Endometrial microvascular endothelial cells (primary cell): ENCODE measurements at regions not wholly inside any gene's neighbourhood (a gene's known extent, or its start where the extent isn't known, plus 50 kb on each side); places are given as distances from the start of the nearest gene placed in this dataset.
"Not testable (repeated sequence)": the region's sequence is repeated elsewhere in the genome, so short reads cannot be mapped to it uniquely, and the experiment has no call there.

Source experiments
- in situ Hi-C: cut with HindIII; loops from 2 replicates; pipeline ENCODE4 v1.10.0; 2017; ENCODE audit warnings: low sequenced_read_pairs, low pct_unique_long_range_greater_than_20kb; ENCODE audit errors: inconsistent ontology term

GRCh38 chr1:201731142-201731541 is 97.8 kb upstream of the IPO9 start:
- in situ Hi-C loops, result no loop called here

DNA sequence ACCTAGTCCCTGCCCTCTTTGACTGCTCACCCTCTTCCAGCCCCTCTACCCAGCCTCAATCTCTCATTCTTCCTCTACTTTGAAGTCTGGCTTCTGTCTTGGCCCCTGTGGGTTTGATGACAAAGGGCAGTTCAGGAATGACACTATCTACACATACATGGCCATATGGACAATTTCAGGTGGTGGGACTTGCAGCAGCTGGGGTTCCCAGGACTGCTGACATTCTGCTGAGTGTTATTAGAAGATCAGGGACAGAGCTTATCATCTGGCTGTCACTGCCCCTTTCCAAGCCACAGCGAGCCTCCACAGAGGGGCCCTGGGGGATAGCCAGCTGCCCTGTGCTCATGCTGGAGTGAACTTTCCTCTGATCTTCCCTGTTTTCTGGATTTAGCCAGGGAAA is 97.4 kb upstream of the IPO9 start:
- in situ Hi-C loops, result no loop called here

GRCh38 chr1:201732351-201732750 is 96.6 kb upstream of the IPO9 start:
- in situ Hi-C loops, result no loop called here

GRCh38 chr1:201734221-201734620 is 94.7 kb upstream of the IPO9 start:
- in situ Hi-C loops, result not testable (repeated sequence)

- in situ Hi-C loops, result no loop called here
These were observed 94.2 kb upstream of the IPO9 start for GRCh38 chr1:201734786-201735185.

- in situ Hi-C loops, result no loop called here
These were observed 92.1 kb upstream of the IPO9 start for GRCh38 chr1:201736707-201737320.

DNA sequence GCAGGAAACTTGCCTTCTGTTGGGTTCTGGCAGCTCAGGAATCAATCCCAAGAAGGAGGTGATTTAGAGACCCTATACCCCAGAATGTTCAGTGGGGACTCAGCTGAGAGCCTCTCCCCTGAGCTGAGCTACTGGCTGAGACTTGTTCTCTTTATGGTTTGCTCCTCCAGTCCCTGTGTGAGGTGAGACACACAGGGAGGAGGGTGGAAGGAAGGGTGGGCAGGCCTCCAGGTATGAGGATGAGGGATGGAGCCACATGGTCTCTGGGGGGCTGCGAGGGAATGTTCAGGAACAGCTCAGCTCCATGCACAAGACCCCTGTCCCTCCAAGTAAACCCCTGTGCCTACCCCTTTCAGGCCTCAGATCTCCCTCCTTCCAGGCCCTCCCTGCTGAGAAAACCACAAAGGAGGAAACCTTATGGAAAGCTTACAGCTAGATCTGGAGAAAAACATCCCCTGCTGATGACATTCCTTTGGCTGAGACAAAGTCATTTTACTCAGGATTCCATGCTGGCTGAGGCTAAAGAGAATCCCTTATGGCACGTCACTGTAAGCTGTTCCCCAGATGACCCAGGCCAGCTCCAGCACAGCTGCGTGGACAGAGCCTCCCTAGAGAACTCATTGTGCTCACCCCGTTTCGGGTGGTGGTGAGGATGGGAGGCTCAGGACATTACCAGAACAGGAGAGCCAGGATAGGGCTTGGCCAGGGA is 91.5 kb upstream of the IPO9 start:
- in situ Hi-C loops, result no loop called here

GRCh38 chr1:201739080-201739479 is 89.9 kb upstream of the IPO9 start:
- in situ Hi-C loops, result no loop called here

- in situ Hi-C loops, result no loop called here
These were observed 89.4 kb upstream of the IPO9 start for GRCh38 chr1:201739492-201740085.

DNA sequence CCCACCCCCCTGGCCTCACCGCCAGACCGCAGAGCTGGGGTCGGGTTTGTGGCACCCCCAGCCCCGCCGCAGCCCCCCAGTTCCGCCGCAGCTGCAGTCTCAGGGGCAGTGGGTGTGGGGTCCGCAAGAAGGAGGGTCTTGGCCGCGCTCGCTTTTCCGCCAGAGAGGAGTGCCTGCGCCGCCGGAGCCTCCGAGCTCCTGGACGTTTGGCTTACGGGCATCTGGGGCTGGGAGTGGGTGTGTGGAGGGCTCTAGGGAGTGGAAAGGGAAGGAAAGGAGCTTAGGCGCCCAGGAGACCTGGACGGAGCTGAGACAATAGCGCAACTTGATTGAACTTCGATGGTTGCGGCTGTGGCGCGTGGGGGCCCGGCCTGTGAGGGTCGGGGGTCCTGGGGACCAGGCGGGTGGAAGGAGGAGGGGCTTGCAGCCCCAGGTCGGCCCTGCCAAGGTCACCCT is 88.8 kb upstream of the IPO9 start:
- in situ Hi-C loops, result no loop called here

- in situ Hi-C loops, result no loop called here
These were observed 88.3 kb upstream of the IPO9 start for GRCh38 chr1:201740670-201741111.

GRCh38 chr1:201741763-201742342 is 87.1 kb upstream of the IPO9 start:
- in situ Hi-C loops, result no loop called here

- in situ Hi-C loops, result no loop called here
These were observed 86.5 kb upstream of the IPO9 start for GRCh38 chr1:201742476-201742875.

DNA sequence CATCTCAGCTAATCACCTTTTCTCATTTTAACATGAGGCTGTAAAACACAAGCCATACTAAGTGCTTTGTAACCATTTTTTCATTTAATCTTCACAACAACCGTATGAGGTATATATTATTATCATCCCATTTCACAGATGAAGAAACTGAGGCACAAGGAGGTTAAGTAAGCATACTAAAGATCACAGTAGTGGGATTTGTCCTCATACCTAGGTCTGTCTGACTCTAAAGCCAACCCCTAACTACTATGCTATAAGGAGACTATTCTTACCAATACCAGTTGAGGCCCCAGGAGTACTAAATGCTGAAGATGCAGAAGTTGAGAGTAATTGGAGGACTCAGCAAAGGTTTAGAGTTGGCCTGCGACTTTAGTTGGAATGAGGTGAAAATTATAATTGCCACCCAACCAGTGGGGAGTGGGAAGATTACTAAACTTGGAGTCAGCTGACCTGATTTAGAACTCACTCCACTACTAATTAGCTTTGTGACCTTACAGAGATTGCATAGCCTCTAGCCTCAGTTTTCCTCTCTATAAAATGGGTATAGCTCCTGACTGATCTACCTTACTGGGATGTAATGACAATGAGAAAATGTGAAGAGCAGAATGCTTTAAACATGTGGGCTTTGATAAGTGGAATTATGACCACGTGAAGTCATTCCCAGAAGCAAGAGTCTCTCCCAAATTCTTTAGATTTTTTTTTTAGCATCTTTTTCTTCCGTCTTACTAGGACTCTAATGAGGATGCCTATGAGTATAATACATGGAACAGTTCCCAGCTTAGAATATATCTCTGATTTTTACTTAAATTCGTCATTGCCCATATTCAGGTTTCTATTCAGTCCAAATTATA is 85.8 kb upstream of the IPO9 start:
- in situ Hi-C loops, result no loop called here

DNA sequence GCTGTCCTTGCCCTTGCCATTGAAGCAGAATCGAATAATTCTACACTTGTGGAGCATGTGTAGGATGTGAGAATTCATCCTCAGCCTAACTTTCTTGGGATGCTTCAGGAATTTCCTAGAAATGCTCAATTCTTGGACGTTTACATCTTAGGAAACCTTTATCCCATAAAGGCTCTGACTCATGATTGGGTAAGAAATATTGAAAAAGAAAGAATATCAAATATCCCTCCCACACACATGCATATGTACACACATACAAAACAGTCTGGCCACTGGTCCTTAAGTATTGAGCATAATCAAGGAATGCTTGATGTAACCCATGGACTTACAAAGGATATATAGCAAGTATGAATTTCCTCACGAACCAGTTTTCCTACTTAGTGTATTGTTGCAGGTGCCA is 83.9 kb upstream of the IPO9 start:
- in situ Hi-C loops, result no loop called here

GRCh38 chr1:201746156-201746555 is 82.8 kb upstream of the IPO9 start:
- in situ Hi-C loops, result no loop called here

DNA sequence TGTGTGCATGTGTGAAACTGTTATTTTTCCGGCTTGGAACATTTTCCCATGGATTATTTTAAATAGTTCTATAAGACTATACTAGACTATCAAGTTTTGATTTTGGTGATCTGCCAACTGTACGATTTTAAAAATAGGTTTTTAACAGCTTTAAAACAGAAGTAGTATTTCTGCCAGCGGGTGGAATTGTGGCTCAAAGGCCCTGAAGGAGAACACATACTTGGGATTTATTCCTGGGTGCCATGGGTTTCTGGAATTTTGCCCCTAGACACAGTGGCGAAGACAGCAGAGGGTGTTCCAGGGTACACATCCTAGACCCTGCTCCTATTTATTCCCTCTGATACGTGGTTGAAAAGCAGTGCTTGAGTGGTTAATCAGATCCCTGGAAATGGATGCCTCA is 81.7 kb upstream of the IPO9 start:
- in situ Hi-C loops, result no loop called here

- in situ Hi-C loops, result no loop called here
These were observed 80.6 kb upstream of the IPO9 start for GRCh38 chr1:201748335-201748734.

GRCh38 chr1:201749059-201749690 is 79.8 kb upstream of the IPO9 start:
- in situ Hi-C loops, result no loop called here
